NT2/D1 (cell line): ENCODE measurements at regions not wholly inside any gene's neighbourhood (a gene's known extent, or its start where the extent isn't known, plus 50 kb on each side); places are given as distances from the start of the nearest gene placed in this dataset.
A peak's percentile ranks its signal among the peaks of the same experiment; 100 is the strongest.

Experiments
- DNase-seq: peaks from one replicate; pipeline ENCODE4 v3.0.0-alpha.2; 2011; ENCODE audit warnings: low read depth, low spot score
- H3K27me3 ChIP-seq: 2 replicates; pipeline ENCODE4 v1.6.0; 2011; ENCODE audit warnings: mild to moderate bottlenecking; ENCODE audit not compliant: insufficient read length, insufficient read depth
- H3K36me3 ChIP-seq: 2 replicates; pipeline ENCODE4 v1.6.1; 2011; ENCODE audit warnings: mild to moderate bottlenecking, low read length, mixed read lengths; ENCODE audit not compliant: insufficient read depth, insufficient read length
- H3K4me1 ChIP-seq: 2 replicates; pipeline ENCODE4 v1.5.1; 2011; ENCODE audit not compliant: insufficient read depth, insufficient read length
- H3K4me3 ChIP-seq: 2 replicates; pipeline ENCODE4 v1.5.1; 2011; ENCODE audit warnings: low read depth; ENCODE audit not compliant: insufficient read length
- H3K9ac ChIP-seq: 2 replicates; pipeline ENCODE4 v1.6.0; 2011; ENCODE audit warnings: low read depth; ENCODE audit not compliant: insufficient read length
- H3K9me3 ChIP-seq: 2 replicates; pipeline ENCODE4 v1.5.1; 2011; ENCODE audit warnings: mild to moderate bottlenecking, low read length; ENCODE audit not compliant: insufficient read depth
- SUZ12 ChIP-seq: IDR thresholded peaks from 2 replicates; pipeline ENCODE4 v1.6.1; 2011; ENCODE audit not compliant: insufficient read length, insufficient read depth; ENCODE audit errors: extremely low read depth
- YY1 ChIP-seq: IDR thresholded peaks from 2 replicates; pipeline ENCODE4 v1.6.1; 2011; ENCODE audit not compliant: insufficient read length, insufficient read depth
- ZNF274 ChIP-seq: IDR thresholded peaks from 2 replicates; pipeline ENCODE4 v1.6.1; 2011; ENCODE audit warnings: mild to moderate bottlenecking, low read depth, low read length

DNA sequence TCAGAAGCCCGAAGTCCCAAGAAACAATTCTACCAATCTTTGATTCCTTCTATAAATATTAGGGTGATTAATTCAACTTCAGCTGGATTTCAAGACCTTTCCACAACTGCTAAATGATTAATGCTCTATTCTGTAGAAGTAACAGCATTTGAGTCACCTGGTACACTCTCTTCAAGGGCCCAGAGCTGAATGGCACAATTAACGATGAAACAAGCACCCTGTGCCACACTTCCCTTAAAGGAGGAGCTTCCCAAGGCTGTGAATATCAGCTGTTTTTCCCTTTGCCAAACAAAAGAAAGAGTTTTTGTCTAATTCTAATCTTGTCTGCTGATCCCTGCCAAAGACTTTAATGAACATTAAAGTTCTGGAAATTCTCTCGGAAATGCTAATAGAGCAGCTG is 56.0 kb downstream of the BOD1L2 start:
- H3K9me3 ChIP-seq, result no peaks in the 10 kb centered on the region
- no peaks in the 10 kb centered on the region for H3K4me1 ChIP-seq
- no peak for TF ChIP-seq SUZ12
- TF ChIP-seq ZNF274, result no peak
- no peak for TF ChIP-seq YY1
- H3K9ac ChIP-seq, result no peak overlapping the region
- no peaks in the 10 kb centered on the region for H3K27me3 ChIP-seq
- DNase-seq, result no peak
- no peak overlapping the region for H3K4me3 ChIP-seq
- no peaks in the 10 kb centered on the region for H3K36me3 ChIP-seq

- no peaks in the 10 kb centered on the region for H3K27me3 ChIP-seq
- no peaks in the 10 kb centered on the region for H3K9me3 ChIP-seq
- no peak for TF ChIP-seq SUZ12
- TF ChIP-seq ZNF274, result no peak
- TF ChIP-seq YY1, result no peak
Observed at GRCh38 chr18:57205641-57206040, 58.8 kb downstream of the BOD1L2 start.

GRCh38 chr18:57207124-57207916 is 60.4 kb downstream of the BOD1L2 start:
- Histone ChIP-seq H3K27me3 (no peaks in the 10 kb centered on the region), H3K4me3 (no peak overlapping the region), H3K9ac (no peak overlapping the region), H3K36me3 (no peaks in the 10 kb centered on the region), H3K4me1 (no peaks in the 10 kb centered on the region), H3K9me3 (no peaks in the 10 kb centered on the region)
- no peak for DNase-seq
- TF ChIP-seq YY1 (no peak), ZNF274 (no peak), SUZ12 (no peak)

More at GRCh38 chr18:57205641-57206040, 58.8 kb downstream of the BOD1L2 start:
- Histone ChIP-seq H3K36me3 (no peaks in the 10 kb centered on the region), H3K4me1 (no peaks in the 10 kb centered on the region), H3K4me3 (no peak overlapping the region), H3K9ac (no peak overlapping the region)
- no peak for DNase-seq

GRCh38 chr18:57208047-57208446 is 61.2 kb downstream of the BOD1L2 start:
- Histone ChIP-seq H3K9me3 (no peaks in the 10 kb centered on the region), H3K27me3 (no peaks in the 10 kb centered on the region), H3K9ac (no peak overlapping the region), H3K36me3 (no peaks in the 10 kb centered on the region), H3K4me1 (no peaks in the 10 kb centered on the region), H3K4me3 (no peak overlapping the region)
- no peak for DNase-seq
- TF ChIP-seq ZNF274, result no peak
- no peak for TF ChIP-seq YY1
- no peak for TF ChIP-seq SUZ12

DNA sequence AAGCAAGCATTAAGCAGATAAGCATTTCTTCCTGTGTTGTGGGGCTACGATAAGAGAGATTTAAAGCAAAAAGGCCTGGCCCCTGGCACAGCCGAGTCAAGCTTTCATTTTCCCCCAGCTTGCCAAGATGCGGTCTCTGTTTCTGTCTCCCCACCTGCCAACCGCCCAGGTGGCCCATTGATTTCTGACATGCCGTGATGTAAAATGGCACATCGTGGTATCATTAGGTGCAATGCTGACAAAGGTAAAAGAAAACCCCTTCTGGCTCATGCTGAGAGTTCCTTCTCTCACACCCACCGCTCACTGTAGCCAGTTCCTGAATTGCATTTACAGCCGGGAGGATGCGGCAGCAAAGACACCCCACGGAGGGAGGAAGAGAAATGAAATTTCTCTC is 62.8 kb downstream of the BOD1L2 start:
- no peak for TF ChIP-seq SUZ12
- TF ChIP-seq YY1, result no peak
- TF ChIP-seq ZNF274, result no peak
- Histone ChIP-seq H3K4me3 (no peak overlapping the region), H3K9me3 (peaks cover 4% of the 10 kb centered on the region; the same call in 1 of the 2 replicates), H3K4me1 (no peaks in the 10 kb centered on the region), H3K27me3 (no peaks in the 10 kb centered on the region), H3K9ac (peak overlapping the region; percentile 18), H3K36me3 (no peaks in the 10 kb centered on the region)
- DNase-seq, result no peak

GRCh38 chr18:57210107-57210715 is 63.3 kb downstream of the BOD1L2 start:
- peak; percentile 61 for DNase-seq
- no peak for TF ChIP-seq YY1
- no peak for TF ChIP-seq SUZ12
- TF ChIP-seq ZNF274, result no peak
- Histone ChIP-seq H3K9ac (peak overlapping the region; percentile 18), H3K4me1 (no peaks in the 10 kb centered on the region), H3K27me3 (no peaks in the 10 kb centered on the region), H3K36me3 (no peaks in the 10 kb centered on the region), H3K9me3 (peaks cover 9% of the 10 kb centered on the region; the same call in 1 of the 2 replicates), H3K4me3 (no peak overlapping the region)

GRCh38 chr18:57210716-57211411 is 64.0 kb downstream of the BOD1L2 start:
- H3K36me3 ChIP-seq, result no peaks in the 10 kb centered on the region
- no peak for DNase-seq
- no peak overlapping the region for H3K4me3 ChIP-seq
- TF ChIP-seq ZNF274 (no peak), YY1 (no peak), SUZ12 (no peak)
- no peaks in the 10 kb centered on the region for H3K4me1 ChIP-seq
- H3K9ac ChIP-seq, result no peak overlapping the region
- peaks cover 9% of the 10 kb centered on the region; the same call in 1 of the 2 replicates for H3K9me3 ChIP-seq
- H3K27me3 ChIP-seq, result no peaks in the 10 kb centered on the region
